HFF-Myc (cell line): ENCODE measurements at regions not wholly inside any gene's neighbourhood (a gene's known extent, or its start where the extent isn't known, plus 50 kb on each side); places are given as distances from the start of the nearest gene placed in this dataset.
A peak's percentile ranks its signal among the peaks of the same experiment; 100 is the strongest.

Experiments
- DNase-seq: peaks from one replicate; pipeline ENCODE4 v3.0.0-alpha.2; 2011; ENCODE audit warnings: low read depth; ENCODE audit errors: extremely low read depth
- H3K4me3 ChIP-seq: replicated peaks from 2 replicates; pipeline ENCODE4 v1.5.1; 2011; ENCODE audit warnings: low read depth, mild to moderate bottlenecking, control low read depth, low read length
- TF ChIP-seq, protein P1 (sequence below): IDR thresholded peaks from 2 replicates; pipeline ENCODE4 v1.5.1; 2012; ENCODE audit warnings: mild to moderate bottlenecking, low read depth, low read length, control low read depth; ENCODE audit errors: missing control alignments

- no peak for DNase-seq
- TF ChIP-seq, protein P1, sequence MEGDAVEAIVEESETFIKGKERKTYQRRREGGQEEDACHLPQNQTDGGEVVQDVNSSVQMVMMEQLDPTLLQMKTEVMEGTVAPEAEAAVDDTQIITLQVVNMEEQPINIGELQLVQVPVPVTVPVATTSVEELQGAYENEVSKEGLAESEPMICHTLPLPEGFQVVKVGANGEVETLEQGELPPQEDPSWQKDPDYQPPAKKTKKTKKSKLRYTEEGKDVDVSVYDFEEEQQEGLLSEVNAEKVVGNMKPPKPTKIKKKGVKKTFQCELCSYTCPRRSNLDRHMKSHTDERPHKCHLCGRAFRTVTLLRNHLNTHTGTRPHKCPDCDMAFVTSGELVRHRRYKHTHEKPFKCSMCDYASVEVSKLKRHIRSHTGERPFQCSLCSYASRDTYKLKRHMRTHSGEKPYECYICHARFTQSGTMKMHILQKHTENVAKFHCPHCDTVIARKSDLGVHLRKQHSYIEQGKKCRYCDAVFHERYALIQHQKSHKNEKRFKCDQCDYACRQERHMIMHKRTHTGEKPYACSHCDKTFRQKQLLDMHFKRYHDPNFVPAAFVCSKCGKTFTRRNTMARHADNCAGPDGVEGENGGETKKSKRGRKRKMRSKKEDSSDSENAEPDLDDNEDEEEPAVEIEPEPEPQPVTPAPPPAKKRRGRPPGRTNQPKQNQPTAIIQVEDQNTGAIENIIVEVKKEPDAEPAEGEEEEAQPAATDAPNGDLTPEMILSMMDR: no peak
- H3K4me3 ChIP-seq: no peak overlapping the region
Measured at GRCh38 chr3:101081446-101081845, 88.2 kb upstream of the ABI3BP start.

- H3K4me3 ChIP-seq: no peak overlapping the region
- DNase-seq: no peak
- TF ChIP-seq, protein P1: no peak
Measured at GRCh38 chr3:101077361-101078011, 84.3 kb upstream of the ABI3BP start.

GRCh38 chr3:101074518-101074917, 81.3 kb upstream of the ABI3BP start:
- DNase-seq: no peak
- no peak overlapping the region for H3K4me3 ChIP-seq

GRCh38 chr3:101072300-101072699, 79.1 kb upstream of the ABI3BP start:
- H3K4me3 ChIP-seq: no peak overlapping the region
- no peak for DNase-seq
- TF ChIP-seq, protein P1: no peak

More at GRCh38 chr3:101074518-101074917, 81.3 kb upstream of the ABI3BP start:
- TF ChIP-seq, protein P1: no peak

DNA sequence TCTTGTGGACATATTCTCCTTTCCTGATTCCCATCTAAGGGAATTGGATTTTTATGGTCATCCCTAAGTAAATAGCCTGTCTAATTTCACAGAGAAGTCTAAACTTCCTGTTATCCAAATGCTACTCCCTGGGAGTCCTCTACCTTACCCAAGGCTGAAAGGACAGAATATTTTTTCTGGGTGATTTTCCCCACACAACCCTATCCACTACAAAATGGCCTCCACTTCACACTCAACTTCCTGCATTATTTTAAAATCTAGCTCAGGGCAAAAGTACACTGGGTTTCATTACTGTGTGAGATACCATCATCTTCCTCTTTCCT, 77.5 kb upstream of the ABI3BP start:
- TF ChIP-seq, protein P1: no peak
- DNase-seq: no peak
- H3K4me3 ChIP-seq: no peak overlapping the region

GRCh38 chr3:101069901-101070798, 76.9 kb upstream of the ABI3BP start:
- H3K4me3 ChIP-seq: no peak overlapping the region
- TF ChIP-seq, protein P1: peak; percentile 70
- no peak for DNase-seq
